SK-N-SH treated with all-trans-retinoic acid at 6 μM for 48 hours (cell line): ENCODE measurements at regions not wholly inside any gene's neighbourhood (a gene's known extent, or its start where the extent isn't known, plus 50 kb on each side); places are given as distances from the start of the nearest gene placed in this dataset.

Experiments
- ARNTL ChIP-seq: fragments of 450-650 bp; formaldehyde crosslinking; IDR thresholded peaks from 2 replicates; pipeline ENCODE4 v1.5.0; 2020; ENCODE audit warnings: low read depth, mild to moderate bottlenecking, moderate library complexity, borderline replicate concordance
- BACH2 ChIP-seq: fragments of 250-450 bp; sonication (Bioruptor Pico); IDR thresholded peaks from 2 replicates; pipeline ENCODE4 v1.9.0; 2021; ENCODE audit warnings: mild to moderate bottlenecking, borderline replicate concordance
- CSDC2 ChIP-seq: fragments of 250-450 bp; sonication (Bioruptor Pico); IDR thresholded peaks from 2 replicates; pipeline ENCODE4 v1.5.0; 2020; ENCODE audit warnings: mild to moderate bottlenecking, moderate library complexity
- ESRRG ChIP-seq: fragments of 250-450 bp; sonication (Bioruptor Pico); IDR thresholded peaks from 2 replicates; pipeline ENCODE4 v1.6.1; 2021; ENCODE audit warnings: mild to moderate bottlenecking
- OSR1 ChIP-seq: fragments of 250-450 bp; sonication (Bioruptor Pico); IDR thresholded peaks from 2 replicates; pipeline ENCODE4 v1.8.0; 2022; ENCODE audit warnings: moderate library complexity, mild to moderate bottlenecking, inconsistent platforms
- RARB ChIP-seq: fragments of 250-450 bp; sonication (Bioruptor Pico); IDR thresholded peaks from 2 replicates; pipeline ENCODE4 v1.8.0; 2021; ENCODE audit warnings: mild to moderate bottlenecking, moderate library complexity
- TOX ChIP-seq: fragments of 250-450 bp; sonication (Bioruptor Pico); IDR thresholded peaks from 2 replicates; pipeline ENCODE4 v1.8.0; 2021; ENCODE audit warnings: mild to moderate bottlenecking, moderate library complexity, borderline replicate concordance
- ZFP30 ChIP-seq: fragments of 450-650 bp; formaldehyde crosslinking; IDR thresholded peaks from 2 replicates; pipeline ENCODE4 v1.5.0; 2022; ENCODE audit warnings: mild to moderate bottlenecking, moderate library complexity
- ZNF565 ChIP-seq: fragments of 450-650 bp; formaldehyde crosslinking; conservative IDR thresholded peaks from 2 replicates; pipeline ENCODE4 v1.5.0; 2020; ENCODE audit warnings: low read depth, mild to moderate bottlenecking, moderate library complexity
- TF ChIP-seq, protein P1 (sequence below): fragments of 250-450 bp; sonication (Bioruptor Pico); IDR thresholded peaks from 2 replicates; pipeline ENCODE4 v1.5.0; 2020; ENCODE audit warnings: mild to moderate bottlenecking, moderate library complexity
- TF ChIP-seq, protein P2 (sequence below): fragments of 250-450 bp; sonication (Bioruptor Pico); IDR thresholded peaks from 2 replicates; pipeline ENCODE4 v1.8.0; 2021; ENCODE audit warnings: low read depth, mild to moderate bottlenecking, moderate library complexity, borderline replicate concordance
- TF ChIP-seq, protein P3 (sequence below): fragments of 250-450 bp; sonication (Bioruptor Pico); IDR thresholded peaks from 2 replicates; pipeline ENCODE4 v1.8.0; 2020; ENCODE audit warnings: mild to moderate bottlenecking, moderate library complexity, borderline replicate concordance

DNA sequence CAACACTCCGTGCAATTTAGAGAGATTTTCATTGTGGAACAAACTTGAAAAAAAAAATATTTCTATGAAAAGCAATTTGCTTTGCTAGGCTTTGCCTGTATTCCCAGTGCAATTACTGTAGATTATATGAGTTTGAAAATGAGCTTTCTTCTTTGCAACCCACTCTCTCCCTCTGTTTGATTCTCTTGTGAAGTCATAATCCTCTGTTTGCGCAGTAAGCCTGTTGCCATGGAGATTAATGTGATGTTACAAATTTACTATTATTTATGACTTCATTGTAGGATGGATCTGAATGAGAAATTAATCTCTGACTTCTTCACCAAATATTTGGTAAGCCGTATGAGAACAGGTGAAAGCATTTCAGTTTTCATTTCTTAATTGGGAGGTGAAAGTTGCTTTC, 320.3 kb downstream of the SPATA31D1 start:
- TF ChIP-seq ESRRG (CRISPR knock-in tag) (no peak), TOX (CRISPR knock-in tag) (no peak), CSDC2 (CRISPR knock-in tag) (no peak), BACH2 (CRISPR knock-in tag) (no peak), ARNTL (CRISPR knock-in tag) (no peak), ZFP30 (CRISPR knock-in tag) (no peak), OSR1 (no peak), ZNF565 (CRISPR knock-in tag) (no peak), RARB (CRISPR knock-in tag) (no peak)
- TF ChIP-seq, protein P1, sequence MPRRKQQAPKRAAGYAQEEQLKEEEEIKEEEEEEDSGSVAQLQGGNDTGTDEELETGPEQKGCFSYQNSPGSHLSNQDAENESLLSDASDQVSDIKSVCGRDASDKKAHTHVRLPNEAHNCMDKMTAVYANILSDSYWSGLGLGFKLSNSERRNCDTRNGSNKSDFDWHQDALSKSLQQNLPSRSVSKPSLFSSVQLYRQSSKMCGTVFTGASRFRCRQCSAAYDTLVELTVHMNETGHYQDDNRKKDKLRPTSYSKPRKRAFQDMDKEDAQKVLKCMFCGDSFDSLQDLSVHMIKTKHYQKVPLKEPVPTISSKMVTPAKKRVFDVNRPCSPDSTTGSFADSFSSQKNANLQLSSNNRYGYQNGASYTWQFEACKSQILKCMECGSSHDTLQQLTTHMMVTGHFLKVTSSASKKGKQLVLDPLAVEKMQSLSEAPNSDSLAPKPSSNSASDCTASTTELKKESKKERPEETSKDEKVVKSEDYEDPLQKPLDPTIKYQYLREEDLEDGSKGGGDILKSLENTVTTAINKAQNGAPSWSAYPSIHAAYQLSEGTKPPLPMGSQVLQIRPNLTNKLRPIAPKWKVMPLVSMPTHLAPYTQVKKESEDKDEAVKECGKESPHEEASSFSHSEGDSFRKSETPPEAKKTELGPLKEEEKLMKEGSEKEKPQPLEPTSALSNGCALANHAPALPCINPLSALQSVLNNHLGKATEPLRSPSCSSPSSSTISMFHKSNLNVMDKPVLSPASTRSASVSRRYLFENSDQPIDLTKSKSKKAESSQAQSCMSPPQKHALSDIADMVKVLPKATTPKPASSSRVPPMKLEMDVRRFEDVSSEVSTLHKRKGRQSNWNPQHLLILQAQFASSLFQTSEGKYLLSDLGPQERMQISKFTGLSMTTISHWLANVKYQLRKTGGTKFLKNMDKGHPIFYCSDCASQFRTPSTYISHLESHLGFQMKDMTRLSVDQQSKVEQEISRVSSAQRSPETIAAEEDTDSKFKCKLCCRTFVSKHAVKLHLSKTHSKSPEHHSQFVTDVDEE (CRISPR knock-in tag): no peak
- TF ChIP-seq, protein P2, sequence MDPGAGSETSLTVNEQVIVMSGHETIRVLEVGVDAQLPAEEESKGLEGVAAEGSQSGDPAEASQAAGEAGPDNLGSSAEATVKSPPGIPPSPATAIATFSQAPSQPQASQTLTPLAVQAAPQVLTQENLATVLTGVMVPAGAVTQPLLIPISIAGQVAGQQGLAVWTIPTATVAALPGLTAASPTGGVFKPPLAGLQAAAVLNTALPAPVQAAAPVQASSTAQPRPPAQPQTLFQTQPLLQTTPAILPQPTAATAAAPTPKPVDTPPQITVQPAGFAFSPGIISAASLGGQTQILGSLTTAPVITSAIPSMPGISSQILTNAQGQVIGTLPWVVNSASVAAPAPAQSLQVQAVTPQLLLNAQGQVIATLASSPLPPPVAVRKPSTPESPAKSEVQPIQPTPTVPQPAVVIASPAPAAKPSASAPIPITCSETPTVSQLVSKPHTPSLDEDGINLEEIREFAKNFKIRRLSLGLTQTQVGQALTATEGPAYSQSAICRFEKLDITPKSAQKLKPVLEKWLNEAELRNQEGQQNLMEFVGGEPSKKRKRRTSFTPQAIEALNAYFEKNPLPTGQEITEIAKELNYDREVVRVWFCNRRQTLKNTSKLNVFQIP (CRISPR knock-in tag): no peak
- TF ChIP-seq, protein P3, sequence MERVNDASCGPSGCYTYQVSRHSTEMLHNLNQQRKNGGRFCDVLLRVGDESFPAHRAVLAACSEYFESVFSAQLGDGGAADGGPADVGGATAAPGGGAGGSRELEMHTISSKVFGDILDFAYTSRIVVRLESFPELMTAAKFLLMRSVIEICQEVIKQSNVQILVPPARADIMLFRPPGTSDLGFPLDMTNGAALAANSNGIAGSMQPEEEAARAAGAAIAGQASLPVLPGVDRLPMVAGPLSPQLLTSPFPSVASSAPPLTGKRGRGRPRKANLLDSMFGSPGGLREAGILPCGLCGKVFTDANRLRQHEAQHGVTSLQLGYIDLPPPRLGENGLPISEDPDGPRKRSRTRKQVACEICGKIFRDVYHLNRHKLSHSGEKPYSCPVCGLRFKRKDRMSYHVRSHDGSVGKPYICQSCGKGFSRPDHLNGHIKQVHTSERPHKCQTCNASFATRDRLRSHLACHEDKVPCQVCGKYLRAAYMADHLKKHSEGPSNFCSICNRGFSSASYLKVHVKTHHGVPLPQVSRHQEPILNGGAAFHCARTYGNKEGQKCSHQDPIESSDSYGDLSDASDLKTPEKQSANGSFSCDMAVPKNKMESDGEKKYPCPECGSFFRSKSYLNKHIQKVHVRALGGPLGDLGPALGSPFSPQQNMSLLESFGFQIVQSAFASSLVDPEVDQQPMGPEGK (CRISPR knock-in tag): no peak
